Heart left ventricle (tissue), 13 donors: ENCODE measurements at regions not wholly inside any gene's neighbourhood (a gene's known extent, or its start where the extent isn't known, plus 50 kb on each side); places are given as distances from the start of the nearest gene placed in this dataset.

Source experiments
- CTCF ChIP-seq, 12 donors: fragments of 200-600 bp; sonication (generic) in 4 of 12; IDR thresholded peaks; one replicate each; pipeline versions ENCODE4 v1.5.0 to v1.8.0; 2018 to 2022; ENCODE audit warnings: antibody characterized with exemption in 12 of 12, mild to moderate bottlenecking in 5 of 12
- POLR2A ChIP-seq, 2 donors: fragments of 450-650 bp; IDR thresholded peaks; one replicate each; pipeline ENCODE4 v1.6.1; 2017; ENCODE audit warnings: antibody characterized with exemption in 2 of 2, mild to moderate bottlenecking in 2 of 2, moderate library complexity in 2 of 2
- donor health status: ischemic (EF 13 %, LVEDD 7.1; RV severe dilation, severe dysfunction).
- donor health status: DM: no; HTN: yes; CAD: no.
- donor health status: DM: no; HTN: no; CAD: no.
- donor health status: ischemic (EF 25% LVEDD 6.9; RV normal size, moderate dysfunction).
- donor health status: ischemic (EF 25% LVEDD 5.7; RV mildly dilated, moderate dysfunction).
- donor health status: ischemic (EF 35%, LVEDD 5.7; RV mildly dilated, moderate dysfunction).
- donor health status: nonischemic (EF 11% LVEDD 7.7; RV severe dilation, severe dysfunction).
- donor health status: DM: yes; HTN: yes; CAD: no.
- donor health status: PGD.
- donor health status: ischemic (EF 29% LVEDD 5.4; RV normal size, mild dysfunction).
- donor health status: nonischemic (EF 23%, LVEDD 6.1; RV moderate dilation, normal function).

- no peak for TF ChIP-seq POLR2A (IDR thresholded peaks at IDR 0.05)
- no peak for TF ChIP-seq CTCF (IDR thresholded peaks at IDR 0.05)
These were observed 144.7 kb downstream of the COX18 start for GRCh38 chr4:72924814-72925213.
